ENCODE measurements at regions not wholly inside any gene's neighbourhood (a gene's known extent, or its start where the extent isn't known, plus 50 kb on each side); places are given as distances from the start of the nearest gene placed in this dataset.

- TF ChIP-seq ZBTB33 (IDR thresholded peaks at IDR 0.05; ENCODE audit: extremely low read depth, insufficient replicate concordance, low read length) (no peak), RAD21 (IDR thresholded peaks at IDR 0.05; ENCODE audit: low read depth) (no peak)
Measured at GRCh38 chr18:72171596-72171995, 372.5 kb downstream of the CBLN2 start (continued).

GRCh38 chr18:72161691-72162090 lies 382.5 kb downstream of the CBLN2 start:
- Histone ChIP-seq H3K79me2 (ENCODE audit: insufficient read depth, low read length) (no peaks in the 10 kb centered on the region), H3K9me3 (ENCODE audit: control insufficient read depth in 1 of 2, insufficient read depth in 1 of 2, low read depth in 1 of 2, low read length in 2 of 2) (peaks cover 23 to 27% of the 10 kb centered on the region in 2 experiments; a peak in 3 of 4 replicates), H3K9me2 (ENCODE audit: insufficient read depth) (no peaks in the 10 kb centered on the region), H3K9ac (ENCODE audit: low read length) (no peak overlapping the region), H2AFZ (ENCODE audit: low read depth, low read length, poor library complexity, severe bottlenecking) (no peak overlapping the region), H3K4me2 (ENCODE audit: low read length) (no peak overlapping the region), H4K20me1 (ENCODE audit: insufficient read depth) (no peaks in the 10 kb centered on the region), H3K27ac (ENCODE audit: low read depth, low read length) (no peak overlapping the region), H3K4me1 (ENCODE audit: control insufficient read depth in 1 of 2, insufficient read depth in 2 of 2, low read length in 2 of 2) (no peaks in the 10 kb centered on the region), H3K27me3 (ENCODE audit: insufficient read depth, low read length) (no peaks in the 10 kb centered on the region), H3K4me3 (replicated peaks in 1 of 2; ENCODE audit: low read depth in 1 of 2, low read length in 2 of 2) (no peak overlapping the region), H3K36me3 (ENCODE audit: control insufficient read depth in 1 of 2, insufficient read depth in 2 of 2, low read length in 2 of 2) (no peaks in the 10 kb centered on the region)
- BruUV-seq (replicated peaks), result no TSS peak
- no peak for TF ChIP-seq SRF (IDR thresholded peaks at IDR 0.05; ENCODE audit: low read depth)
- no peak for TF ChIP-seq YY1 (IDR thresholded peaks at IDR 0.05; ENCODE audit: extremely low read depth, insufficient replicate concordance, low read depth, low read length)
- no peak for TF ChIP-seq EZH2phosphoT487 (IDR thresholded peaks at IDR 0.05; ENCODE audit: borderline replicate concordance)
- TF ChIP-seq RAD21 (IDR thresholded peaks at IDR 0.05; ENCODE audit: low read depth), result no peak
- TF ChIP-seq SP1 (IDR thresholded peaks at IDR 0.05; ENCODE audit: low read depth), result no peak
- no peak for TF ChIP-seq SIN3A (IDR thresholded peaks at IDR 0.05; ENCODE audit: low read depth)
- no peak for TF ChIP-seq ZBTB33 (IDR thresholded peaks at IDR 0.05; ENCODE audit: extremely low read depth, insufficient replicate concordance, low read length)
- no peak for TF ChIP-seq ELF1 (IDR thresholded peaks at IDR 0.05; ENCODE audit: borderline replicate concordance, low read depth)
- TF ChIP-seq, protein P1, sequence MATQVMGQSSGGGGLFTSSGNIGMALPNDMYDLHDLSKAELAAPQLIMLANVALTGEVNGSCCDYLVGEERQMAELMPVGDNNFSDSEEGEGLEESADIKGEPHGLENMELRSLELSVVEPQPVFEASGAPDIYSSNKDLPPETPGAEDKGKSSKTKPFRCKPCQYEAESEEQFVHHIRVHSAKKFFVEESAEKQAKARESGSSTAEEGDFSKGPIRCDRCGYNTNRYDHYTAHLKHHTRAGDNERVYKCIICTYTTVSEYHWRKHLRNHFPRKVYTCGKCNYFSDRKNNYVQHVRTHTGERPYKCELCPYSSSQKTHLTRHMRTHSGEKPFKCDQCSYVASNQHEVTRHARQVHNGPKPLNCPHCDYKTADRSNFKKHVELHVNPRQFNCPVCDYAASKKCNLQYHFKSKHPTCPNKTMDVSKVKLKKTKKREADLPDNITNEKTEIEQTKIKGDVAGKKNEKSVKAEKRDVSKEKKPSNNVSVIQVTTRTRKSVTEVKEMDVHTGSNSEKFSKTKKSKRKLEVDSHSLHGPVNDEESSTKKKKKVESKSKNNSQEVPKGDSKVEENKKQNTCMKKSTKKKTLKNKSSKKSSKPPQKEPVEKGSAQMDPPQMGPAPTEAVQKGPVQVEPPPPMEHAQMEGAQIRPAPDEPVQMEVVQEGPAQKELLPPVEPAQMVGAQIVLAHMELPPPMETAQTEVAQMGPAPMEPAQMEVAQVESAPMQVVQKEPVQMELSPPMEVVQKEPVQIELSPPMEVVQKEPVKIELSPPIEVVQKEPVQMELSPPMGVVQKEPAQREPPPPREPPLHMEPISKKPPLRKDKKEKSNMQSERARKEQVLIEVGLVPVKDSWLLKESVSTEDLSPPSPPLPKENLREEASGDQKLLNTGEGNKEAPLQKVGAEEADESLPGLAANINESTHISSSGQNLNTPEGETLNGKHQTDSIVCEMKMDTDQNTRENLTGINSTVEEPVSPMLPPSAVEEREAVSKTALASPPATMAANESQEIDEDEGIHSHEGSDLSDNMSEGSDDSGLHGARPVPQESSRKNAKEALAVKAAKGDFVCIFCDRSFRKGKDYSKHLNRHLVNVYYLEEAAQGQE (IDR thresholded peaks at IDR 0.05; ENCODE audit: low read depth), result no peak
- no peak for TF ChIP-seq ATF3 (IDR thresholded peaks at IDR 0.05)
- TF ChIP-seq EZH2 (IDR thresholded peaks at IDR 0.05), result no peak
- no peak for TF ChIP-seq EGR1 (IDR thresholded peaks at IDR 0.05; ENCODE audit: low read depth)
- no peak for ATAC-seq
- no peak for DNase-seq (ENCODE audit: low read depth, low spot score)
- RAD21 ChIA-PET (ENCODE audit: low non-redundant PET in 1 of 2, low total read pairs in 2 of 2, uncharacterized antibody in 2 of 2, unreplicated experiment in 2 of 2), result no interaction called here
- intact Hi-C loops (cut with micrococcal nuclease), result no loop called here
- CTCF ChIA-PET, result no interaction called here
- POLR2A ChIA-PET, result no interaction called here

Measured in HCT116 (cell line).